H1 (cell line): ENCODE measurements at regions not wholly inside any gene's neighbourhood (a gene's known extent, or its start where the extent isn't known, plus 50 kb on each side); places are given as distances from the start of the nearest gene placed in this dataset.

Experiments
- ZNF274 ChIP-seq: IDR thresholded peaks from 2 replicates; pipeline ENCODE4 v1.7.0; 2012; ENCODE audit warnings: low read length, borderline replicate concordance; ENCODE audit errors: extremely low read depth
- TF ChIP-seq, protein P1 (sequence below), 3 experiments: IDR thresholded peaks; 1 replicate in 2 of 3; 2 replicates in 1 of 3; pipeline versions ENCODE4 v1.5.1 to v1.6.1; 2011; ENCODE audit warnings: low read length in 3 of 3, mild to moderate bottlenecking in 3 of 3, inconsistent platforms in 2 of 3, low read depth in 1 of 3, moderate library complexity in 1 of 3; ENCODE audit not compliant: insufficient read depth in 1 of 3; ENCODE audit errors: control extremely low read depth in 1 of 3

DNA sequence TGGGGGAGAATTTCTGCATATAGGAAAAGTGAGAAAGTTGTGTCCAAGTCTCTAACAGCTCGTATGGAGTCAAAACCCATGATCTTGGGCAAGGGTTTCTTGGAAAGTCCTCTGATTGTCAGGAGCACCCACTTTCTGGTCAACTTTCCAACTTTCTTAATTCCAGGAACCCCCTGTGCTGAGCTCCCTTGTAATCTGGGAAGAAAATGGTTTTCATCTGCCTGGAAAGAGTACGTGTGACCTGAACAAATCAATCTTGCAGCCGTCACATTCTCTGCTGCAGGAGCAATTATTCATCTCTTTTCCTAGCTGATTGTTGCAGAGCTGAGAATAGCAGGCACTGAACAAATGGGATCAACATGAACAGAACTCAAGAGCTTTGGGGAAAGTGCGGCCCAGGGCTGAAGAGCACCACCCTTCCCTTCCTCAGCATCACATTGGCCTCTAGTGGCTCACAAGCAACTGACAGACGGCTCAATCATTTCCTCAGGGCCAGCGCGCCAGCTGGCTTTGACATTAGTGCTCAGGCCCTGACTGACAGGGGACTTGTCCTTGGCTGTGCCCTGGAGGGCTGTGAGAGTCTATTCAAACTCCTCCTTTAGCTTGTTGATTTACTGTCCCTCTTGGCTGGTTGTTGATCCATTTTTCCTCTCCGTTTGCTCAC is 295.2 kb downstream of the HLX start:
- no peak for TF ChIP-seq ZNF274
- TF ChIP-seq, protein P1, sequence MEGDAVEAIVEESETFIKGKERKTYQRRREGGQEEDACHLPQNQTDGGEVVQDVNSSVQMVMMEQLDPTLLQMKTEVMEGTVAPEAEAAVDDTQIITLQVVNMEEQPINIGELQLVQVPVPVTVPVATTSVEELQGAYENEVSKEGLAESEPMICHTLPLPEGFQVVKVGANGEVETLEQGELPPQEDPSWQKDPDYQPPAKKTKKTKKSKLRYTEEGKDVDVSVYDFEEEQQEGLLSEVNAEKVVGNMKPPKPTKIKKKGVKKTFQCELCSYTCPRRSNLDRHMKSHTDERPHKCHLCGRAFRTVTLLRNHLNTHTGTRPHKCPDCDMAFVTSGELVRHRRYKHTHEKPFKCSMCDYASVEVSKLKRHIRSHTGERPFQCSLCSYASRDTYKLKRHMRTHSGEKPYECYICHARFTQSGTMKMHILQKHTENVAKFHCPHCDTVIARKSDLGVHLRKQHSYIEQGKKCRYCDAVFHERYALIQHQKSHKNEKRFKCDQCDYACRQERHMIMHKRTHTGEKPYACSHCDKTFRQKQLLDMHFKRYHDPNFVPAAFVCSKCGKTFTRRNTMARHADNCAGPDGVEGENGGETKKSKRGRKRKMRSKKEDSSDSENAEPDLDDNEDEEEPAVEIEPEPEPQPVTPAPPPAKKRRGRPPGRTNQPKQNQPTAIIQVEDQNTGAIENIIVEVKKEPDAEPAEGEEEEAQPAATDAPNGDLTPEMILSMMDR (IDR thresholded peaks at IDR 0.05; ENCODE audit: control extremely low read depth in 1 of 3, insufficient read depth in 1 of 3, low read depth in 1 of 3, low read length in 3 of 3) = peak; percentile 48 to 63 (median 57)
